Ectodermal cell (in vitro differentiated cells): ENCODE measurements at regions not wholly inside any gene's neighbourhood (a gene's known extent, or its start where the extent isn't known, plus 50 kb on each side); places are given as distances from the start of the nearest gene placed in this dataset.

Experiments
- H3K27ac ChIP-seq: 2 replicates; pipeline ENCODE4 v1.7.0; 2013; ENCODE audit warnings: mild to moderate bottlenecking, low read depth, low read length; ENCODE audit not compliant: insufficient read depth, poor library complexity, severe bottlenecking
- H3K27me3 ChIP-seq: 2 replicates; pipeline ENCODE4 v1.7.0; 2013; ENCODE audit warnings: mild to moderate bottlenecking, low read length; ENCODE audit not compliant: insufficient read depth, control insufficient read depth, poor library complexity, severe bottlenecking
- H3K36me3 ChIP-seq: one replicate; pipeline ENCODE4 v1.7.0; 2013; ENCODE audit warnings: low read length; ENCODE audit not compliant: control insufficient read depth, insufficient read depth
- H3K4me1 ChIP-seq: one replicate; pipeline ENCODE4 v1.7.0; 2013; ENCODE audit warnings: low read length; ENCODE audit not compliant: control insufficient read depth, insufficient read depth
- H3K4me3 ChIP-seq: 2 replicates; pipeline ENCODE4 v1.7.0; 2013; ENCODE audit warnings: low read depth, low read length, control low read depth; ENCODE audit not compliant: insufficient read depth
- H3K9me3 ChIP-seq: 2 replicates; pipeline ENCODE4 v1.7.0; 2013; ENCODE audit warnings: mild to moderate bottlenecking, low read length, moderate library complexity; ENCODE audit not compliant: control insufficient read depth
- WGBS, 2 experiments: methylation state at CpG; one replicate each; pipeline ENCODE4 v1.1.7; 2013; ENCODE audit warnings: missing lambda C conversion rate in 2 of 2; 5-methylcytosine and 5-hydroxymethylcytosine counted together

DNA sequence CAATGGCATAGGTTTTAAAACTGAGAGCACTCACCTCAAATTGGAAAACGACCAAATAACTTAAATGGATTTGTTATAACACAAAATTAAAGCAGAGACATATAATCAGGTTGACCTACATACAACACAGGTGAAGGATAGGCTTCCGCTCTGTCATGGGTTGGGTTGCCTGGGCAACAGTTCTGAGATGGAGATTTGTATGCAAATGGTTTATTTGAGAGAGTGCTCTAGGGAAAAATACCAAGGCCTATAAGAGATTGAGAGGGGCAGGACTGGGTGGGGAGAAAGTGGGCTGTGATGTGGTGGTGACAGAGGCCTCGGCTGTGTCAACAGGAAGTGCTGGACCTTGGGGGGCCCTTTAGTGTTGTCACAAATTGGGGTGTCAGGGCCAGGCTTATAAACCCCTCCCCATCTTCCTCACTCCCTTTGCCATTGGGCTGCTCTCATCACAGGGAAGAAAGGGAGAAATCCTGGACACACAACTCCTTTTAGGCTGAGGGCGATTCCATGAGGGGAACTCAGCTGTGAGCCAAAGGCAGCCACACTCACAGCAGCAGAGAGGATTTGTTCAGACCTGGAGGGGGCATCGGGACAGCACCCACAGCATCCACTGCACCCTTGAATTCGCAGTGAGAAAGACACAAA lies 105.4 kb upstream of the LYZL1 start:
- Histone ChIP-seq H3K4me3 (no peak overlapping the region), H3K27ac (no peak overlapping the region), H3K9me3 (no peaks in the 10 kb centered on the region), H3K36me3 (no peaks in the 10 kb centered on the region), H3K4me1 (no peaks in the 10 kb centered on the region), H3K27me3 (no peaks in the 10 kb centered on the region)
- WGBS, 2 experiments, result 88 to 96% methylated on average over 5 to 6 of the region's 6 CpGs

DNA sequence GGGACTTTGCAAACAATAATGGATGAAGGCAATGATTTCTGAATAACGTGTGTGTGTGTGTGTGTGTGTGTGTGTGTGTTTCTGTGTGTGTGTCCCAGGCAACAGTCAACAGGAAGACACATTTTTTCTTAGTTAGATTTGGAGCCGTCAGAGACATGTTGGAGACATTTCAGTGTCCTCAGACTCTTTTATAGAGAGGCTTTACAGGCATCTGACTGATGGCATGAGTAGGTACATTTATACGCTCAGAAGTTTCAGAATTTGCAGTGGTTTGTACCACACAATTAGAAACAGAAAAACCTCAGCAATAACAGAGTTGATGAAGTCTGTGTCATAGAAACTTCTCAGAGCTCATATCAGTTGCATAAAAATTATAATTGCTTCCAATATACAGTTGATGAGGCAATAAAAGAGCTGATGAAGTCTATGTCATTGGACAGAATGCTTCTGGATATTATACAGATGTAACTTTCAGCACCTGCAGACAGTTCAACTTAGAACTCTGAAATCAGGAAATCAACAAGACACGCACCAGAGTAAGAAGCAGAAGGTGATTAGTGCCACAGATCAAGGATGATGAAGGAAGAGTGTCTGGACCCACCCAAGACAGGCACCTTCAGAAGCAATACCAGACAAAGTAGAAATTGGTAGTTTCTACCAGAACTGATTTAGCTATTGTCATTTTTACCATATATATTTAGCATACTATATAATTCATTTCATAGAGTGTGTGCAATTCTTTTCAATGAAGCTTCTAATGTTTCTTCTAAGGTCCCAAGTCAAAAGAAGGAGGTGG lies 104.5 kb upstream of the LYZL1 start:
- H3K4me3 ChIP-seq, result no peak overlapping the region
- WGBS, 2 experiments, result 89 to 91% methylated on average over 4 of the region's 4 CpGs

DNA sequence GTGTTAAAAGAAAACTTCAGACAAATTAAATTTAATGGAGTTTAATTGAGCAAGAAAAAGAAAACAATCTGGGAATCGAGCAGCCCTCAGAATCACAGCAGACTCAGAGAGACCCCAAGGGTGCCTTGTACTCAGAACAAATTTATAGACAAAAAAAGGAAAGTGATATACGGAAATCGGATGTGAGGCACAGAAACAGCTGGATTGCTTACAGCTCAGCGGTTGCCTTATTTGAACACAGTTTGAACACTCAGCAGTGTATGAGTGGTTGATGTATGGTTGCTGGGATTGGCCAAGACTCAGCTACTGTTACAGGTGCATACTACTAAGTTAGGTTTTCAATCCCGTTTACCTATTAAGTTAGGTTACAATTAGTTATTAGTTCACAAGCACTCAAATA lies 103.8 kb upstream of the LYZL1 start:
- H3K27me3 ChIP-seq, result no peaks in the 10 kb centered on the region
- H3K27ac ChIP-seq, result no peak overlapping the region
- H3K9me3 ChIP-seq, result no peaks in the 10 kb centered on the region
- H3K4me1 ChIP-seq, result no peaks in the 10 kb centered on the region
- no peak overlapping the region for H3K4me3 ChIP-seq
- 94 to 97% methylated on average over 4 to 5 of the region's 5 CpGs for WGBS, 2 experiments
- no peaks in the 10 kb centered on the region for H3K36me3 ChIP-seq

More for the DNA sequence above, 104.5 kb upstream of the LYZL1 start:
- H3K36me3 ChIP-seq, result no peaks in the 10 kb centered on the region
- no peaks in the 10 kb centered on the region for H3K4me1 ChIP-seq
- no peak overlapping the region for H3K27ac ChIP-seq
- H3K9me3 ChIP-seq, result no peaks in the 10 kb centered on the region
- no peaks in the 10 kb centered on the region for H3K27me3 ChIP-seq

DNA sequence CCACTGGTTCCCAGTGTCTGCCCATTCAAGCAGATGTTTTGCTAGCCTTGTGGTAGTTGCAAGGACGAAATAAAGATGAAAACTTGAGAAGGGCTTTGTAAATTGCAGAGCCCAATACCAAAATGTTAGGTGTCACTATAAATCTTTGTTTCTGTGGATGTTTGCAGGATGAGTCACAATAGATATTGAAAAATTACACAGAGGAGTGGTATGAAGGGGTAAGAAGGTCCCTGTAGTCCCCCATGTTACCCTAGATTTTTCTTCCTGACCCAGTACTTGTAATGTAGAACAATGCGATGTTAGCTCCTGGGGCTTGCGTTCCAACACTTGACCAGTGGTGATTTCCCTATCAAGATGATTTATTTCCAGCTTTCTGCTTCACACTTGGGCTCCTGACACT lies 102.6 kb upstream of the LYZL1 start:
- no peak overlapping the region for H3K4me3 ChIP-seq
- no peaks in the 10 kb centered on the region for H3K4me1 ChIP-seq
- H3K27me3 ChIP-seq, result no peaks in the 10 kb centered on the region
- H3K9me3 ChIP-seq, result no peaks in the 10 kb centered on the region
- WGBS, 2 experiments, result 93 to 97% methylated on average over 3 of the region's 3 CpGs
- no peak overlapping the region for H3K27ac ChIP-seq
- H3K36me3 ChIP-seq, result no peaks in the 10 kb centered on the region

DNA sequence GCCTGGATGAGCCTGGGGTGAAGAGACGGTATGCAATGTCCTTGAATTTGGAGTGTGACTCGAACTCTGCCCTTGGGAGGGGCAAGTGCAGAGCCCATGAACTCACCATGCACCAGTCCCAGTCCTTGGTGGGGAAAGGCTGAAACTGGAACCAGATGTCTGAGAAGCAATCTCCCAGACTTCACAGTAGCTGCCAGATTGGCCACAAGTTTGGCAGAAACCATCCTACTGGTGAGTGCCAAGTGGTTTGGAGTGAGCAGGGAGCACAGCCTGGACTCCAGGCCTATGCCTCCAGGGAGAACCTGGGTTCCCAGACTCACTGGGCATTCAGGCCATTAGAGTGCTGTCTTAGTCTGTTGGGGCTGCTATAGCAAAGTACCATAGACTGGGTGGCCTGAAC lies 99.6 kb upstream of the LYZL1 start:
- H3K4me1 ChIP-seq, result no peaks in the 10 kb centered on the region
- no peaks in the 10 kb centered on the region for H3K9me3 ChIP-seq
- H3K4me3 ChIP-seq, result no peak overlapping the region
- no peaks in the 10 kb centered on the region for H3K36me3 ChIP-seq
- H3K27me3 ChIP-seq, result no peaks in the 10 kb centered on the region
- WGBS, 2 experiments, result 48 to 50% methylated on average over 2 of the region's 2 CpGs
- no peak overlapping the region for H3K27ac ChIP-seq

DNA sequence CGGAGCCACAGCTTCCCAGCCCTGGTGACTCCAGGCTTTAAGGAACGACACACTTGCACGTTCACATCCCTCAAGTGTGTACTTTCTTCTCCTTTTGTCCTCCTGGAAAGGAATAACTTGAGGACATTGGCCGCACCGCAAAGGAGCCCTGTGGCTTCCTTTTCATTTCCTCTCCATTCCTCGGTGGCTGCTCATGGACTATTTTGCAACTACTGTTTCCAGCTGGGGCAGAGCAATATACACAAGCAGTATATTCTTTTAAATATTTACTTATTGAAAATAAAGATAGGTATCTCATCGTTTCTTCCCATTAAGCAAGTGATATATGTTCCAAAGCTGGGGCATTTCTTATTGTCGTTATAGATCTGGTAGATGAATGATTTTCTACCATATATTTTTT lies 97.2 kb upstream of the LYZL1 start:
- Histone ChIP-seq H3K9me3 (no peaks in the 10 kb centered on the region), H3K36me3 (no peaks in the 10 kb centered on the region), H3K4me1 (no peaks in the 10 kb centered on the region), H3K4me3 (no peak overlapping the region), H3K27ac (no peak overlapping the region), H3K27me3 (no peaks in the 10 kb centered on the region)
- WGBS, 2 experiments, result 96% methylated on average over 6 of the region's 8 CpGs

DNA sequence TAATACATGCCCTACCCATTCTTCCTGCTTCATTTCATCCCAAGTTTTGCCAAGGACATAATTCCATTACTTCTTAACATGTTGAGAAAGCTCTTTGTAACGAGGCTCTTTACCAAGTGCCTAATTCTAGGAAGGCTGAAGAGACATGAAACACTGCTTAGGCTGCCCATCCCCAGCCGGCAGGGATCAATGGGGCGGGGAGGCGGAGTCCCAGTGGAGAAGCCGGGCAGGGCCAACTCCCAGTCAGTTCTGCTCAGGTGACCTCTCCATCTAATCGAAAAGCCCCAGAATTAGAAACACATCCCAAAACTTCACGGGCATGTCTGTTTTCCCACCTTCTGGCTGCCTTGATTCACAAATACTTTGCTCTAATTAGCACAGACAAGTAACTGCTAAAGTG lies 89.5 kb upstream of the LYZL1 start:
- Histone ChIP-seq H3K4me1 (peaks cover 11% of the 10 kb centered on the region), H3K9me3 (no peaks in the 10 kb centered on the region), H3K36me3 (no peaks in the 10 kb centered on the region), H3K27me3 (no peaks in the 10 kb centered on the region), H3K27ac (no peak overlapping the region), H3K4me3 (no peak overlapping the region)
- 43 to 48% methylated on average over 7 of the region's 7 CpGs for WGBS, 2 experiments

DNA sequence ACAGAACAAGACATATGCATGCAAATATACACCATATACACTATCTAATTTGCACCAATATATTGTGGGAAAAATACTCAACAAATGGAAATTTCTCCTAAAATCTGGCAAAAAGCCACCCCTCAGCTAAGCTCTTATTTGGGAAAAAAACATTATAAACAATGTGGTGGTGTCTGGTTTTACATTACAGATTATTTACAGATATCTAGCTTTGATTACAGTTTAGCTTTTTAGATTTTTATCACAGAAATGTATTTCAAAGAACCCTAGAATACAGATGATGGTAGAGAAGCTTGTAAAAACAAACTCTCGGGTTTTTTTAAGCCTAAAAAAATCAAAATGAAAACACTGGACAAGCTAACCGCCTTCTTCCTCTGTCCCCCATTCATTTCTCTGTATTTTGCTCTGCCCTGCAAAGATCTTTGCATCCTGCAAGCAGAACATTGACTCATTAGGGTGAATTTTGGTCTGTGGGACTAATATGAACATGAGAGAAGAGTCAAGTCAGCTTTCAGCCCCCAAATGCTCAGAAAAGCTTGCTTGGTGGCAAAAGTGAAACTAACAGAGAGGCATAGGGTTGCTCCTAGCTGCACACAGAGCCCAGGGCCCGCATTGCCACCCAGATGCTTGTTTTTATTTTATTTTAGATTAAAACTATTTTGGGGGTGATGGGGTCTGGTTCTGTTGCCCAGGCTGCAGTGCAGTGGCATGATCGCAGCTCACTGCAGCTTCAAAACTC lies 88.8 kb upstream of the LYZL1 start:
- 93 to 96% methylated on average over 4 of the region's 4 CpGs for WGBS, 2 experiments
- H3K4me3 ChIP-seq, result no peak overlapping the region
- no peaks in the 10 kb centered on the region for H3K27me3 ChIP-seq
- peaks cover 18% of the 10 kb centered on the region for H3K4me1 ChIP-seq
- H3K27ac ChIP-seq, result no peak overlapping the region
- no peaks in the 10 kb centered on the region for H3K36me3 ChIP-seq
- no peaks in the 10 kb centered on the region for H3K9me3 ChIP-seq

DNA sequence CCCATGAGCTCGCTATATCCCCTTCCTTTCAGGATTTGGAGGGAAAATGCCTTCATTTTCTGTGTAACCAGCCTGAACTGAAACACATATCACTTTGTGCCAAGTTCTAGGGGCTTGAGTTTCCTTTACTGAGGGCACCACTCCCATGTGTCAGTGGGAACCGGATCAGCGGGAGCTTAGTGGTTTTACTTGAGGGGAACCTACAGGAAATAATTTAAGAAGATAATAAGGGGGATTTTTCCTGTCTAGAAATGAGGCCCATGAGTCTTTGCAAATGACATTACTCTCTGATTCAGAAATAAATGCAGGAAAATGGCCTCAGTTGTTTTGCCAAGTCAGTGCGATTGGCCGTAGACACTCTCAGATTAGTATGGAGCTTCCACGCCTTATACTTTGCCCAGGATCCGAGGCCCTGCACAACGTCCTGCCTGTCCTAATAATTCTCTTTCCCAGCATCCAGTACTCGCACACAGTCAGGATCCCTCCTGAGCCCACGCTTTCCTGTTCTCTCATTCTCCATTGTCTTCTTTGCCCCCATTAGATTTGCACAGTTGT lies 86.4 kb upstream of the LYZL1 start:
- Histone ChIP-seq H3K27ac (no peak overlapping the region), H3K27me3 (no peaks in the 10 kb centered on the region), H3K4me3 (no peak overlapping the region), H3K9me3 (no peaks in the 10 kb centered on the region), H3K36me3 (no peaks in the 10 kb centered on the region), H3K4me1 (peaks cover 23% of the 10 kb centered on the region)
- 93 to 94% methylated on average over 10 of the region's 10 CpGs for WGBS, 2 experiments

DNA sequence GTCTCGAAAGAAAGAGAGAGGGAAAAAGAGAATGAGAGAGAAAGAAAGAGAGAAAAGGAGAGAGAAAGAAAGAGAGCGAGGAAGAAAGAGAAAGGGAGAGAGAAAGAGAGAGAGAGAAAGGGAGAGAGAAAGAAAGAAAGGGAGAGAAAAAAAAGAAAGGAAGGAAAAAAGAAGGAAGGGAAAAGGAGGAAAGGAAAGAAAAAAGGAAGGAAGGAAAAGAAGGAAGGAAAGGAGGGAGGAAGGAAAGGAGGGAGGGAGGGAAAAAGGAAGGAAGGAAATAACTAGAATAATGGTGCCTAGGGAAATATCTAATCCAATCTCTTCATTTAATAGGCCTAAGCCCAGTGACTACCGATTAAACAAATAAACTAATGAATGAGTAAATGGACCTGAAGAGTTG lies 85.4 kb upstream of the LYZL1 start:
- H3K9me3 ChIP-seq, result no peaks in the 10 kb centered on the region
- no peak overlapping the region for H3K4me3 ChIP-seq
- WGBS, 2 experiments, result 92 to 93% methylated on average over 2 to 3 of the region's 3 CpGs
- peaks cover 23% of the 10 kb centered on the region for H3K4me1 ChIP-seq
- no peaks in the 10 kb centered on the region for H3K36me3 ChIP-seq
- no peaks in the 10 kb centered on the region for H3K27me3 ChIP-seq
- no peak overlapping the region for H3K27ac ChIP-seq
